B cell (primary cell): ENCODE measurements at regions not wholly inside any gene's neighbourhood (a gene's known extent, or its start where the extent isn't known, plus 50 kb on each side); places are given as distances from the start of the nearest gene placed in this dataset.

ENCODE experiments used
- ATAC-seq: fragments of 200-7000 bp; cut with Tn5 transposase; one replicate; pipeline ENCODE4 v1.10.0; 2021; ENCODE audit warnings: low read depth, mild to moderate bottlenecking, moderate number of reproducible peaks, moderate library complexity
- CTCF ChIA-PET: fragments of 350-600 bp; sonication (Branson Sonifier 250); formaldehyde crosslinking; loops from one replicate; lab custom pipeline; 2021; ENCODE audit warnings: antibody characterized with exemption, inconsistent platforms; lab: Charles Lee
- POLR2A ChIA-PET: fragments of 350-600 bp; sonication (Branson Sonifier 250); formaldehyde crosslinking; loops from one replicate; lab custom pipeline; 2021; ENCODE audit warnings: antibody characterized with exemption; lab: Charles Lee
- DNase-seq: peaks from one replicate; pipeline ENCODE4 v3.0.0; 2013
- H2AFZ ChIP-seq: 2 replicates; pipeline ENCODE4 v1.6.1; 2012; ENCODE audit warnings: mild to moderate bottlenecking, low read depth, low read length; ENCODE audit not compliant: insufficient read depth, poor library complexity, severe bottlenecking
- H3K27ac ChIP-seq, 2 donors: 1 replicate in 1 of 2; 2 replicates in 1 of 2; pipeline ENCODE4 v1.5.1; 2012 to 2013; ENCODE audit warnings: low read length in 2 of 2, mild to moderate bottlenecking in 2 of 2, moderate library complexity in 1 of 2
- H3K27me3 ChIP-seq, 4 experiments: fragments of 200-600 bp in 1 of 4; sonication (generic) in 1 of 4; replicated peaks in 1 of 4; 1 replicate in 2 of 4; 2 replicates in 2 of 4; pipeline versions ENCODE4 v1.6.1 to v1.7.0; 2013 to 2016; ENCODE audit warnings: low read length in 3 of 4, mild to moderate bottlenecking in 2 of 4, mixed read lengths in 1 of 4, moderate library complexity in 1 of 4; ENCODE audit not compliant: insufficient read depth in 4 of 4, control insufficient read depth in 3 of 4; ENCODE audit errors: control extremely low read depth in 1 of 4
- H3K36me3 ChIP-seq, 2 experiments: replicated peaks in 1 of 2; 1 replicate in 1 of 2; 2 replicates in 1 of 2; pipeline versions ENCODE4 v1.6.1 to v1.7.1; 2013; ENCODE audit warnings: low read length in 1 of 2; ENCODE audit not compliant: insufficient read depth in 2 of 2, control insufficient read depth in 1 of 2; ENCODE audit errors: control extremely low read depth in 1 of 2, extremely low read depth in 1 of 2
- H3K4me1 ChIP-seq, 2 donors: fragments of 200-600 bp in 1 of 2; sonication (generic) in 1 of 2; 1 replicate in 1 of 2; 2 replicates in 1 of 2; pipeline versions ENCODE4 v1.5.1 to v1.6.1; 2013 to 2017; ENCODE audit warnings: low read length in 2 of 2; ENCODE audit not compliant: control insufficient read depth in 2 of 2, insufficient read depth in 2 of 2
- H3K4me2 ChIP-seq: replicated peaks from 2 replicates; pipeline ENCODE3; 2012; ENCODE audit warnings: mild to moderate bottlenecking, low read depth, low read length; ENCODE audit not compliant: poor library complexity, severe bottlenecking
- H3K4me3 ChIP-seq, 5 experiments: fragments of 200-600 bp in 1 of 5; sonication (generic) in 1 of 5; 1 replicate in 3 of 5; 2 replicates in 2 of 5; pipeline versions ENCODE4 v1.5.1 to v1.7.0; 2011 to 2016; ENCODE audit warnings: low read length in 4 of 5, mild to moderate bottlenecking in 4 of 5, low read depth in 2 of 5, control low read depth in 1 of 5, moderate library complexity in 1 of 5; ENCODE audit not compliant: insufficient read depth in 1 of 5; ENCODE audit errors: control extremely low read depth in 1 of 5, extremely low read depth in 1 of 5
- H3K79me2 ChIP-seq: fragments of 200-600 bp; sonication (generic); one replicate; pipeline ENCODE4 v1.6.0; 2016; ENCODE audit warnings: low read length; ENCODE audit not compliant: control insufficient read depth, insufficient read depth
- H3K9ac ChIP-seq: fragments of 200-600 bp; sonication (generic); 2 replicates; pipeline ENCODE4 v1.6.1; 2017; ENCODE audit warnings: mild to moderate bottlenecking, low read length, moderate library complexity
- H3K9me3 ChIP-seq, 3 donors: one replicate each; pipeline versions ENCODE4 v1.6.1 to v1.7.1; 2013; ENCODE audit warnings: low read length in 2 of 3; ENCODE audit not compliant: control insufficient read depth in 2 of 3, insufficient read depth in 1 of 3; ENCODE audit errors: control extremely low read depth in 1 of 3
- H4K20me1 ChIP-seq: 2 replicates; pipeline ENCODE4 v1.6.0; 2012; ENCODE audit warnings: mild to moderate bottlenecking, low read length; ENCODE audit not compliant: insufficient read depth, control insufficient read depth, poor library complexity, severe bottlenecking
- H3K27ac Mint-ChIP-seq: one replicate; pipeline ENCODE4 v1.8.0; 2021; ENCODE audit warnings: mixed read lengths
- H3K27me3 Mint-ChIP-seq: one replicate; pipeline ENCODE4 v1.8.0; 2021; ENCODE audit warnings: mixed read lengths
- H3K4me1 Mint-ChIP-seq: one replicate; pipeline ENCODE4 v1.8.0; 2021; ENCODE audit warnings: mixed read lengths
- H3K4me3 Mint-ChIP-seq: one replicate; pipeline ENCODE4 v1.8.0; 2021; ENCODE audit warnings: mixed read lengths
- H3K9me3 Mint-ChIP-seq: one replicate; pipeline ENCODE4 v1.8.0; 2022; ENCODE audit warnings: mixed read lengths; ENCODE audit not compliant: insufficient read depth
- CTCF ChIP-seq: fragments of 200-600 bp; IDR thresholded peaks from one replicate; pipeline ENCODE4 v1.8.0; 2022; ENCODE audit warnings: antibody characterized with exemption, mild to moderate bottlenecking
- EZH2 ChIP-seq: IDR thresholded peaks from 2 replicates; pipeline ENCODE4 v1.6.1; 2012; ENCODE audit warnings: borderline replicate concordance, low read depth, mild to moderate bottlenecking, moderate library complexity, low read length; ENCODE audit not compliant: insufficient read depth, poor library complexity, severe bottlenecking
- WGBS: methylation state at CpG from one replicate; pipeline ENCODE4 v1.1.5; 2013; ENCODE audit warnings: missing lambda C conversion rate; ENCODE audit not compliant: insufficient coverage; 5-methylcytosine and 5-hydroxymethylcytosine counted together
- intact Hi-C: fragments of 100-400 bp; cut with micrococcal nuclease; formaldehyde crosslinking; loops from one replicate; pipeline ENCODE4 v1.10.0; 2022

- no peak for DNase-seq
- Mint-ChIP-seq H3K4me1 (peaks cover 8% of the 10 kb centered on the region), H3K9me3 (no peaks in the 10 kb centered on the region), H3K27me3 (no peaks in the 10 kb centered on the region), H3K4me3 (no peak overlapping the region), H3K27ac (no peak overlapping the region)
- Histone ChIP-seq H3K4me2 (no peak overlapping the region), H3K9ac (no peak overlapping the region), H2AFZ (no peak overlapping the region), H3K27ac (no peak overlapping the region), H3K4me1 (peaks cover 0 to 4% of the 10 kb centered on the region in 2 donors), H3K4me3 (no peak overlapping the region), H3K9me3 (peaks cover 0 to 6% (median 3%) of the 10 kb centered on the region in 3 donors), H3K36me3 (no peaks in the 10 kb centered on the region), H4K20me1 (no peaks in the 10 kb centered on the region), H3K27me3 (no peaks in the 10 kb centered on the region), H3K79me2 (no peaks in the 10 kb centered on the region)
- no peak for ATAC-seq
- intact Hi-C loops, result no loop called here
- WGBS, result 0% methylated on average over 1 of the region's 6 CpGs
- CTCF ChIA-PET, result no interaction called here
- POLR2A ChIA-PET, result no interaction called here
- TF ChIP-seq CTCF (no peak), EZH2 (no peak)
These were observed 543.8 kb upstream of the JAG1 start for GRCh38 chr20:11217326-11218172.

GRCh38 chr20:11218173-11218680 is 544.4 kb upstream of the JAG1 start:
- no peaks in the 10 kb centered on the region for H3K79me2 ChIP-seq
- no peak overlapping the region for H2AFZ ChIP-seq
- Mint-ChIP-seq H3K27ac (no peak overlapping the region), H3K4me3 (no peak overlapping the region), H3K4me1 (peaks cover 8% of the 10 kb centered on the region), H3K9me3 (no peaks in the 10 kb centered on the region), H3K27me3 (no peaks in the 10 kb centered on the region)
- H4K20me1 ChIP-seq, result no peaks in the 10 kb centered on the region
- no peak for TF ChIP-seq CTCF
- TF ChIP-seq EZH2, result no peak
- DNase-seq, result no peak
- ATAC-seq, result no peak
- H3K9ac ChIP-seq, result no peak overlapping the region
- CTCF ChIA-PET, result no interaction called here
- WGBS, result no CpG with 5 or more reads among the region's 2 CpGs
- H3K9me3 ChIP-seq, result peaks cover 0 to 6% (median 3%) of the 10 kb centered on the region in 3 donors
- POLR2A ChIA-PET, result no interaction called here
- peaks cover 0 to 4% of the 10 kb centered on the region in 2 donors for H3K4me1 ChIP-seq
- intact Hi-C loops, result no loop called here
- H3K4me2 ChIP-seq, result no peak overlapping the region
- no peaks in the 10 kb centered on the region for H3K36me3 ChIP-seq
- H3K27me3 ChIP-seq, result no peaks in the 10 kb centered on the region
- H3K27ac ChIP-seq, result no peak overlapping the region
- no peak overlapping the region for H3K4me3 ChIP-seq
